Mesenchymal stem cell (in vitro differentiated cells and primary cell): ENCODE measurements at regions not wholly inside any gene's neighbourhood (a gene's known extent, or its start where the extent isn't known, plus 50 kb on each side); places are given as distances from the start of the nearest gene placed in this dataset.

ENCODE experiments used
- DNase-seq: peaks from one replicate; pipeline ENCODE4 v3.0.0-alpha.2; 2013
- H2AFZ ChIP-seq: one replicate; pipeline ENCODE4 v1.6.1; 2013; ENCODE audit warnings: low read depth, mild to moderate bottlenecking, control low read depth, inconsistent platforms, low read length, moderate library complexity
- H2AK5ac ChIP-seq: 2 replicates; pipeline ENCODE4 v1.6.1; 2013; ENCODE audit warnings: low read length, moderate library complexity, mild to moderate bottlenecking, inconsistent platforms; ENCODE audit not compliant: severe bottlenecking
- H2BK120ac ChIP-seq: one replicate; pipeline ENCODE4 v1.6.1; 2013; ENCODE audit warnings: low read depth, mild to moderate bottlenecking, inconsistent platforms, low read length, moderate library complexity
- H2BK12ac ChIP-seq, 2 experiments: one replicate each; pipeline ENCODE4 v1.6.1; 2013; ENCODE audit warnings: inconsistent platforms in 2 of 2, low read length in 2 of 2, mild to moderate bottlenecking in 2 of 2, moderate library complexity in 2 of 2, control low read depth in 1 of 2
- H2BK15ac ChIP-seq: one replicate; pipeline ENCODE4 v1.6.1; 2013; ENCODE audit warnings: mild to moderate bottlenecking, low read depth, inconsistent platforms; ENCODE audit not compliant: poor library complexity, severe bottlenecking
- H2BK5ac ChIP-seq: 2 replicates; pipeline ENCODE4 v1.6.1; 2013; ENCODE audit warnings: low read depth, mild to moderate bottlenecking, low read length, control low read depth, inconsistent platforms; ENCODE audit not compliant: poor library complexity, severe bottlenecking
- H3K14ac ChIP-seq, 2 experiments: one replicate each; pipeline ENCODE4 v1.6.1; 2013; ENCODE audit warnings: inconsistent platforms in 2 of 2, low read length in 2 of 2, control low read depth in 1 of 2, mild to moderate bottlenecking in 1 of 2, moderate library complexity in 1 of 2
- H3K18ac ChIP-seq, 2 experiments: one replicate each; pipeline ENCODE4 v1.6.1; 2013; ENCODE audit warnings: inconsistent platforms in 2 of 2, low read length in 2 of 2, control low read depth in 1 of 2, low read depth in 1 of 2, mild to moderate bottlenecking in 1 of 2
- H3K23ac ChIP-seq, 2 experiments: one replicate each; pipeline ENCODE4 v1.6.1; 2013; ENCODE audit warnings: inconsistent platforms in 2 of 2, low read length in 2 of 2, mild to moderate bottlenecking in 2 of 2, moderate library complexity in 2 of 2, control low read depth in 1 of 2
- H3K27ac ChIP-seq: 2 replicates; pipeline ENCODE4 v1.5.1; 2013; ENCODE audit warnings: mild to moderate bottlenecking, moderate library complexity, low read length, control low read depth, inconsistent platforms; ENCODE audit not compliant: poor library complexity, severe bottlenecking
- H3K27me3 ChIP-seq, 2 experiments: 2 replicates each; pipeline versions ENCODE4 v1.6.1 to v1.7.0; 2013; ENCODE audit warnings: low read length in 2 of 2, mild to moderate bottlenecking in 2 of 2, moderate library complexity in 2 of 2, control low read depth in 1 of 2, inconsistent platforms in 1 of 2; ENCODE audit not compliant: control insufficient read depth in 1 of 2, insufficient read depth in 1 of 2
- H3K36me3 ChIP-seq, 2 experiments: 2 replicates each; pipeline versions ENCODE4 v1.6.1 to v1.7.0; 2013; ENCODE audit warnings: low read length in 2 of 2, control low read depth in 1 of 2, inconsistent platforms in 1 of 2, low read depth in 1 of 2, mild to moderate bottlenecking in 1 of 2; ENCODE audit not compliant: insufficient read depth in 2 of 2, control insufficient read depth in 1 of 2
- H3K4ac ChIP-seq, 2 experiments: one replicate each; pipeline ENCODE4 v1.6.1; 2013; ENCODE audit warnings: inconsistent platforms in 2 of 2, low read length in 2 of 2, mild to moderate bottlenecking in 2 of 2, moderate library complexity in 2 of 2, control low read depth in 1 of 2, low read depth in 1 of 2
- H3K4me1 ChIP-seq: 2 replicates; pipeline ENCODE4 v1.6.1; 2013; ENCODE audit warnings: low read depth, low read length, control low read depth; ENCODE audit not compliant: control insufficient read depth, insufficient read depth
- H3K4me2 ChIP-seq: 2 replicates; pipeline ENCODE4 v1.6.1; 2013; ENCODE audit warnings: low read length, mild to moderate bottlenecking, inconsistent platforms; ENCODE audit not compliant: poor library complexity, severe bottlenecking
- H3K4me3 ChIP-seq, 2 experiments: 2 replicates each; pipeline versions ENCODE4 v1.5.1 to v1.7.0; 2013; ENCODE audit warnings: low read length in 2 of 2, mild to moderate bottlenecking in 2 of 2, control low read depth in 1 of 2, low read depth in 1 of 2; ENCODE audit not compliant: insufficient read depth in 1 of 2
- H3K79me1 ChIP-seq: replicated peaks from 2 replicates; pipeline ENCODE4 v1.6.1; 2013; ENCODE audit warnings: mild to moderate bottlenecking, control low read depth, low read length, inconsistent platforms; ENCODE audit not compliant: poor library complexity, severe bottlenecking
- H3K9ac ChIP-seq: 2 replicates; pipeline ENCODE4 v1.7.0; 2013; ENCODE audit warnings: mild to moderate bottlenecking, low read length, moderate library complexity
- H3K9me3 ChIP-seq: 2 replicates; pipeline ENCODE4 v1.7.0; 2013; ENCODE audit warnings: mild to moderate bottlenecking, low read length; ENCODE audit not compliant: control insufficient read depth
- H4K8ac ChIP-seq: one replicate; pipeline ENCODE4 v1.6.1; 2013; ENCODE audit warnings: inconsistent platforms, mild to moderate bottlenecking, low read length, moderate library complexity
- H4K91ac ChIP-seq: one replicate; pipeline ENCODE4 v1.6.1; 2013; ENCODE audit warnings: mild to moderate bottlenecking, low read length, inconsistent platforms
- WGBS: methylation state at CpG from one replicate; pipeline ENCODE4 v1.1.7; 2013; ENCODE audit warnings: mixed read lengths; 5-methylcytosine and 5-hydroxymethylcytosine counted together

- Histone ChIP-seq H2BK12ac (no peak overlapping the region), H3K4me1 (peaks cover 3% of the 10 kb centered on the region), H2AFZ (no peak overlapping the region), H2BK15ac (no peak overlapping the region), H2BK5ac (no peak overlapping the region), H3K9me3 (no peaks in the 10 kb centered on the region), H3K4me3 (no peak overlapping the region), H3K18ac (no peak overlapping the region), H3K4ac (no peak overlapping the region), H3K9ac (no peak overlapping the region), H3K36me3 (no peaks in the 10 kb centered on the region), H3K79me1 (no peaks in the 10 kb centered on the region), H4K91ac (no peak overlapping the region), H3K23ac (no peak overlapping the region), H4K8ac (no peak overlapping the region), H2AK5ac (no peak overlapping the region), H3K4me2 (no peak overlapping the region), H2BK120ac (no peak overlapping the region), H3K27me3 (peaks cover 7 to 19% of the 10 kb centered on the region in 2 experiments), H3K14ac (no peak overlapping the region), H3K27ac (no peak overlapping the region)
- peak; percentile 24 for DNase-seq
- WGBS, result 19% methylated on average over 10 of the region's 10 CpGs
Observed at GRCh38 chr1:62962901-62963776, 179.2 kb downstream of the ATG4C start.

DNA sequence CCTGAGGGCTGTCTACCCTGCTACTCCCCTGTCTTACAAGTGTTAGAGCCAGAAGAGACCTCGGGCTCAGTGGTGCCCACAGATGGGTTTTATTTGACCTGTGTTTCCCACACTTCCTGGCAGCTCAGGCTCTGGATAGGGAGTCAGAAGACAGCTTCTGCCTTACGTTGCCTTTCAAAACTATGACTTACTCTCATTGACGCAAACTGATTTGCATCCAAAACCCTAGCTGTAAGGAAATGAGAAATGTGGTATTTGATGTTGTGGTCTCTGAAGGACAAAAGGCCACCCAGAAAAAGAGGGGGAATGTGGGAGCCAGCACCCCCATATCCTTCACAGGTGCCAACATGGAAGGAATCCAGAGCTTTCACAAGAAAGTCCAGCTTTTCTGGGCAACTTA is 180.2 kb downstream of the ATG4C start:
- H3K27me3 ChIP-seq, result peaks cover 7 to 19% of the 10 kb centered on the region in 2 experiments
- no peak overlapping the region for H2BK12ac ChIP-seq
- no peak for DNase-seq
- no peak overlapping the region for H2AK5ac ChIP-seq
- H3K9me3 ChIP-seq, result no peaks in the 10 kb centered on the region
- 76% methylated on average over 2 of the region's 3 CpGs for WGBS
- H3K18ac ChIP-seq, result no peak overlapping the region
- H3K14ac ChIP-seq, result peak overlapping the region in 1 of 2 experiments; percentile 36
- no peak overlapping the region for H2BK15ac ChIP-seq
- no peak overlapping the region for H4K8ac ChIP-seq
- no peak overlapping the region for H2AFZ ChIP-seq
- no peaks in the 10 kb centered on the region for H3K36me3 ChIP-seq
- no peak overlapping the region for H3K4ac ChIP-seq
- H3K27ac ChIP-seq, result no peak overlapping the region
- H3K4me2 ChIP-seq, result no peak overlapping the region
- H3K9ac ChIP-seq, result no peak overlapping the region
- no peak overlapping the region for H2BK5ac ChIP-seq
- H2BK120ac ChIP-seq, result no peak overlapping the region
- H3K4me3 ChIP-seq, result no peak overlapping the region
- no peak overlapping the region for H3K23ac ChIP-seq
- H3K4me1 ChIP-seq, result peaks cover 3% of the 10 kb centered on the region
- no peak overlapping the region for H4K91ac ChIP-seq
- H3K79me1 ChIP-seq, result no peaks in the 10 kb centered on the region

DNA sequence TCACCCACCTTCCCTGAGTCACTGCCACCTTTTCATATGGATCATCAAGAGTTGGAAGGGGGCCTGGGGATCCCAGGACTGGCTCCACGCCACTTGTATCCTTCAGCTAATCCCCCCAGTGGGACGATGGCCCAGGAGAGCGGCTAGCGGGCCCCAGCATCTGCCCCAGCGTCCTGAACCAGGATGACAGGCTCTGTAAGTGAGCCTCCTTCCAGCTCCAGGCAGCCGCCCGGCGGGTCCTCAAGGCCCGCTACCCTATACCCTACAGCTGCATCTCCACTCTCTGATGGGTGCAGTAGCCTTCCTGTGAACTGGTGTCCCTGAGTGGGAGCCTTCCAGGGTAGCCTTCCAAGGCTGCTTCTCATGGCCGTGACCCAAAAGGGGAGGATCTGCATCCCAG is 183.1 kb downstream of the ATG4C start:
- Histone ChIP-seq H3K79me1 (no peaks in the 10 kb centered on the region), H2BK12ac (no peak overlapping the region), H2AFZ (no peak overlapping the region), H3K4me3 (no peak overlapping the region), H4K91ac (no peak overlapping the region), H3K4me1 (peaks cover 3% of the 10 kb centered on the region), H3K36me3 (no peaks in the 10 kb centered on the region), H3K14ac (no peak overlapping the region), H3K4ac (no peak overlapping the region), H4K8ac (no peak overlapping the region), H3K4me2 (no peak overlapping the region), H2BK15ac (no peak overlapping the region), H2BK120ac (no peak overlapping the region), H3K9me3 (no peaks in the 10 kb centered on the region), H3K23ac (no peak overlapping the region), H3K9ac (no peak overlapping the region), H3K27ac (no peak overlapping the region), H2BK5ac (no peak overlapping the region), H3K27me3 (peaks cover 4 to 16% of the 10 kb centered on the region in 2 experiments), H3K18ac (no peak overlapping the region), H2AK5ac (no peak overlapping the region)
- DNase-seq, result no peak
- WGBS, result 85% methylated on average over 10 of the region's 10 CpGs

DNA sequence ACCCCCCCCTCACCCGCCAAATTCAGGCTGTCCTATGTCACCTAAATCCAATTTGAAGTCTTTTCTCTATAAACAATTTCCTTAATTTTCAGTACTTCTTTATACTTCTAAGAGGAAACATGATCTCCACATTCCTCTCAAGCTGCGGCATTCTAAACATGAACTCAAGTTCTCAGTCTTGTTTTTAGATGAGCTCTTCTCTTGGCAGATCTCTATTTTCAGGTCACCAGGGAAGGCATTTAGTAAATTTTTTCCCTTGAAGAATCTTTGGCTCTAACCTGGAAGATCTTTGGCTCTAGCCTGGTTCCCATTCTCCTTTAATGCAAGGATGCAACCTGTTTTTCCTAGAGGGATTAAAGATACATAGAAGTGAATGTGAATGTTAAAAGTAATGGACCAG is 193.4 kb downstream of the ATG4C start:
- no peak overlapping the region for H3K14ac ChIP-seq
- H3K27ac ChIP-seq, result no peak overlapping the region
- H4K8ac ChIP-seq, result no peak overlapping the region
- peaks cover 5 to 14% of the 10 kb centered on the region in 2 experiments for H3K27me3 ChIP-seq
- no peaks in the 10 kb centered on the region for H3K4me1 ChIP-seq
- no peak overlapping the region for H3K23ac ChIP-seq
- H3K4me2 ChIP-seq, result no peak overlapping the region
- DNase-seq, result no peak
- no peaks in the 10 kb centered on the region for H3K79me1 ChIP-seq
- H2BK5ac ChIP-seq, result no peak overlapping the region
- H3K9me3 ChIP-seq, result no peaks in the 10 kb centered on the region
- WGBS, result 67% methylated on average over 2 of the region's 2 CpGs
- no peak overlapping the region for H4K91ac ChIP-seq
- no peaks in the 10 kb centered on the region for H3K36me3 ChIP-seq
- no peak overlapping the region for H3K9ac ChIP-seq
- no peak overlapping the region for H3K18ac ChIP-seq
- H3K4ac ChIP-seq, result no peak overlapping the region
- H2BK120ac ChIP-seq, result no peak overlapping the region
- no peak overlapping the region for H2AK5ac ChIP-seq
- no peak overlapping the region for H3K4me3 ChIP-seq
- no peak overlapping the region for H2BK15ac ChIP-seq
- H2AFZ ChIP-seq, result no peak overlapping the region
- no peak overlapping the region for H2BK12ac ChIP-seq
